ENCODE measurements at regions not wholly inside any gene's neighbourhood (a gene's known extent, or its start where the extent isn't known, plus 50 kb on each side); places are given as distances from the start of the nearest gene placed in this dataset.

DNA sequence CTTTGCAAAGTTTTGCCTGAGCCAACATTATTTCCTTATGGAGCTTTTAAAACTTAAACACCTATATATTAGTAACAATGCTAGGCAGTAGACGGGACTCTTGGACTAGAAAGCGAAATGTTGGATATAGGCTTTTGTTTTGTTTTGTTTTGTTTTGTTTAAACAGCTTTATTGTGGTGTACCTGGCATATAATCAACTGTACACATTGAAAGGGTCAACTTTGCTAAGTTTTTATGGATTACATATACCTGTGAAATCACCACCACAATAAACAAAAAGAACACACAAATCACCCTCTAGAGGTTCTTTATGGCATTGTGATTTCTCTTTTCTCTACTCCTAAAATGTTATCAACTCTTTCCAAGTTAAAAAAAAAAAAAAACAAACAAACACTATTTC lies 184.9 kb upstream of the LNX1 start:
- ATAC-seq: no peak
- Histone ChIP-seq H3K27ac (ENCODE audit: low read depth, low read length) (no peak overlapping the region), H3K4me1 (ENCODE audit: control insufficient read depth in 1 of 2, insufficient read depth in 2 of 2, low read length in 2 of 2) (no peaks in the 10 kb centered on the region), H3K27me3 (ENCODE audit: insufficient read depth, low read length) (peaks cover 36% of the 10 kb centered on the region), H4K20me1 (ENCODE audit: insufficient read depth) (no peaks in the 10 kb centered on the region), H3K9me3 (ENCODE audit: control insufficient read depth in 1 of 2, insufficient read depth in 1 of 2, low read depth in 1 of 2, low read length in 2 of 2) (no peaks in the 10 kb centered on the region), H3K4me2 (ENCODE audit: low read length) (no peak overlapping the region), H2AFZ (ENCODE audit: low read depth, low read length, poor library complexity, severe bottlenecking) (no peak overlapping the region), H3K36me3 (ENCODE audit: control insufficient read depth in 1 of 2, insufficient read depth in 2 of 2, low read length in 2 of 2) (no peaks in the 10 kb centered on the region), H3K79me2 (ENCODE audit: insufficient read depth, low read length) (no peaks in the 10 kb centered on the region), H3K9ac (ENCODE audit: low read length) (no peak overlapping the region), H3K9me2 (ENCODE audit: insufficient read depth) (no peaks in the 10 kb centered on the region), H3K4me3 (replicated peaks in 1 of 2; ENCODE audit: low read depth in 1 of 2, low read length in 2 of 2) (no peak overlapping the region)
- no peak for TF ChIP-seq EZH2phosphoT487 (IDR thresholded peaks at IDR 0.05; ENCODE audit: borderline replicate concordance)
- no peak for TF ChIP-seq SIN3A (IDR thresholded peaks at IDR 0.05; ENCODE audit: low read depth)
- no peak for TF ChIP-seq ATF3 (IDR thresholded peaks at IDR 0.05)
- no peak for TF ChIP-seq YY1 (IDR thresholded peaks at IDR 0.05; ENCODE audit: extremely low read depth, insufficient replicate concordance, low read depth, low read length)
- TF ChIP-seq FOSL1 (IDR thresholded peaks at IDR 0.05; ENCODE audit: low read depth): no peak
- TF ChIP-seq ZFX (IDR thresholded peaks at IDR 0.05): no peak
- no peak for TF ChIP-seq RAD21 (IDR thresholded peaks at IDR 0.05; ENCODE audit: low read depth)
- no peak for TF ChIP-seq EZH2 (IDR thresholded peaks at IDR 0.05)
- no peak for TF ChIP-seq ZBTB33 (IDR thresholded peaks at IDR 0.05; ENCODE audit: extremely low read depth, insufficient replicate concordance, low read length)
- TF ChIP-seq CTCF (IDR thresholded peaks at IDR 0.05 in 2 of 3, conservative IDR thresholded peaks at IDR 0.05 in 1 of 3; ENCODE audit: borderline replicate concordance in 1 of 3, insufficient read depth in 1 of 3, low read depth in 2 of 3, low read length in 2 of 3): no peak
- no peak for TF ChIP-seq ELF1 (IDR thresholded peaks at IDR 0.05; ENCODE audit: borderline replicate concordance, low read depth)
- no peak for TF ChIP-seq CEBPB (IDR thresholded peaks at IDR 0.05; ENCODE audit: low read depth)
- TF ChIP-seq CBX3 (IDR thresholded peaks at IDR 0.05; ENCODE audit: low read depth): no peak
- ChIA-PET CTCF (no interaction called here), POLR2A (interaction anchor here (0.7 kb wide), 1 partner anchor 170 kb away, joined by 3 read pairs; no protein-coding TSS in a partner anchor), RAD21 (ENCODE audit: low non-redundant PET in 1 of 2, low total read pairs in 2 of 2, uncharacterized antibody in 2 of 2, unreplicated experiment in 2 of 2) (no interaction called here)
- no TSS peak for BruUV-seq (replicated peaks)
- intact Hi-C loops (cut with micrococcal nuclease): no loop called here
- DNase-seq (ENCODE audit: low read depth, low spot score): no peak

Data from HCT116 (cell line).